Skin of body (tissue), 1 donor: ENCODE measurements at regions not wholly inside any gene's neighbourhood (a gene's known extent, or its start where the extent isn't known, plus 50 kb on each side); places are given as distances from the start of the nearest gene placed in this dataset.
A peak's percentile ranks its signal among the peaks of the same experiment; 100 is the strongest.

Source experiments
- DNase-seq: peaks from one replicate; lab custom pipeline; 2025; lab: John Stamatoyannopoulos, UW

DNA sequence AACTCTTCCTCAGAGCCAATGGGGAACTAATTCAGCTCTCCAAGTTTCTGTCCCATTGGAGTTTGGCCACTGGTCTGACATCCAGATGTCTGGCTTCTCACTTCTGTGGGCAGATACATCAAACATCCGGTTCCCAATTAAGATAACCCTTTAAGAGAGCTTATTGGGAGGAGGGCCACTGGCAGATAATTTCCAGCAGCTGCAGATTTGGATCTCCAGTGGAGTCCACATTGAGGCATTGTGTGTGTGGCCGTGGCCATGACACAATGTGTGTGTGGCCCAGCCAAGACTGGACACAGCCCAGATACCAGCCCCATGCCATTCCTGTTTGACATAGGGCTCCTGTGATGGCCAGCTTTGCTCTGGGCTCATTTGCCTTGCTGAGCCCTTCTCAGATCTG lies 110.5 kb upstream of the MAP1B start:
- DNase-seq: no peak

DNA sequence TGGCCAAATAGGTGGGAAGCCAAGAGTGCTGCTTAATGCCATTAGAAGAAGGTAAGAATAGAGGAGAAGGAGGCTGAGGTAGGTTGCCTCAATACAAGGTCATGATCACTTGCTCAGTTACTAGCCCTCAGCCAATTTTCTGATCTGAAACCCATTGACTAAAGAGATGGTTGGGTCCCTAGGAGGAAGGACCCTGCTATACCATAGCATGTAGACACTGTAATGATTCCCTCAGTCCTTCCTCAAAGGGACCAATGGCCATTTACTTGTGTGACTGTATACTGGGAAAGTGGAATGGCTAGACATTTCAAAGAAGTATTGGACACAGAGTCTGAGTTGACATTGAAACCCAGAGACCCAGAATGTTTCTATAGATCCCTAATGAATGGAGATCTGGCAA lies 108.5 kb upstream of the MAP1B start:
- no peak for DNase-seq

DNA sequence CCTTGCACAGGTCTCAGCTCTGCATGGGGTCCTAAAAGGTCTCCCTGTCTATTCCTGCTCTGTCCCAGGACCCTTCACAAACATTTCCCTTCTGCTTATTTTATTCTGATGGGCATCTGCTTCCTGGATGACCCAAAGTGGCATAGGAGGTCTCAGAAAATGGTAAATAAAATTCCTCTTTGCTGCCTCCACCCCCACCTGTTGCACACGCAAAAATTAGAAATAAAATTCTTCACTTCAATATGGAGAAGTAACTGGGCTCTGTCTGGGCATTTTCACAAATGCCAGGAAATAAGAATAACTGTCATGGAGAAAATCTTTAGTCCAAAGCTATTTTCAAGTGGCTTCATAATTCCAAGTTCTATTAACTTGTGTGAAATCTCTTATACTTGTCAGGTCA lies 106.6 kb upstream of the MAP1B start:
- DNase-seq: no peak

DNA sequence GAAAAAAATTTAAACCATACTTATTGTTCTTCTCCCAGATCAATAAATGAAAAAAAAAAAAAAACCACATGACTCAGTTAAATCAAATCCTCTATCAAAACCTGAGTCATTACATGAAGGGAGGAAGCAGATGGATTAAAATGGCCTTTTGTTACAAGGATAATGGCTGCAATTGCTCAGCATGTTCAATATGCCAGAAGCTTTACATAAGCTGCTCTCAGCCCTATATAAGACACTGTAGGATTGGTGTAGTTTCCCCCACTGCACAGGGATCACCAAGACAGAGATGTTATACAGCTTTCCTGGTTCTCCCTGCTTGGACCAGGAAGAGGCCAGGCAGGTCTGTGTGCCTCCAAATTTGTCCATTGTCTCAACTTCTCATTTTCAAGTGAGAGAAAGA lies 101.6 kb upstream of the MAP1B start:
- no peak for DNase-seq

DNA sequence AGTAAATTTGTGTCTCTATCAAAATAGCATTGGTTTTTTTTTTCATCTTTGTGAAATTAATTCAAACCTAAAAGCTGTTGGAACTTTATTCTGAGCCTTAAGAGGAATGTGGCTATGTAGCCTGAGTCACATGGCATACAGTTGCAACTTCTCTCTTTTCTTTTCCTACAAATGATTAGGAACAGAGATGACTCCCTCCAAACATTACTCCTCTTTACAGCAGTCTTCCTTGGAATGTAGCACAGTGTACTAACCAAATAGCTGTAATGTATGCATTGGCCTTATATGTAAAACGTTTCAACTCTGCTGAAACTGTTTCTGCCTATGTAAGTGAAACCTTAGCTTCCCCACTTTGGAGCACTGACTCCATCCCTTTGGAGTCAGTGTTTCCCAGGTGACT lies 100.9 kb upstream of the MAP1B start:
- no peak for DNase-seq

DNA sequence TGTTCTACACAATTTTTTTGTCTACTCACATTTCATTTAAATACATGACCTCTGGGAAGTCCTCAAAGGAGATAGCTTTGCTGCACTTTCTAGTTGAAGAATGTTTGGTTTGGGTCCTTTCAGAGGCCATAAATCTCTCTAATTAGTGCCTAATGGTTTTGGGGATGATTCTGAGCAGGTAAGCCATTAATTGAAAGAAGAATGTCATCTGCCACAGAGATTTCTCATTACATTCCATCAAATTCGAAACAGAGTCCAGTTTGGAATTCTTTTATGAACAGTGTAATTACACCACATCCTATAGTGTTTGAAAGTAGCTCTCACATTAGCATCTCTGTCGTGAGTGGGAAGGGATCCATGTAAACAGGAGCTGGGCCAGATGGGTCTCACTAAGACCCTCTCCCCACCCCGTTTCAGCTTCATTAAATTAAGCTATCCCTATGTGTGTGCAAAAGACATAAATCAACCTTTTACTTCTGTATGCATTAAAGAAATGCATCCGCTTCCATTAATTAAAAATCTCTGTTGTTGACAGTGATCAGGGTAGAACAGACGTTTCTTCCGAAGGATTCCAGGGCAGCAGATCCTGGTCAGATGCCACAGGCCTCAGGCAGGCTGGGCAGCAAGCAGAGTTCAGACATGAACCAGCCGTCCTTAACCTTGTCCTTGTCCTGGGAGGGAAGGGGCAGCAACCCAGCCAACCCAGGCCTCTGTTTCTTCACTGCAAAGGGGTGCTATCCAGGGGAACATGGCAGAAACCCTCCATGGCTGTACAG lies 99.8 kb upstream of the MAP1B start:
- DNase-seq: no peak

DNA sequence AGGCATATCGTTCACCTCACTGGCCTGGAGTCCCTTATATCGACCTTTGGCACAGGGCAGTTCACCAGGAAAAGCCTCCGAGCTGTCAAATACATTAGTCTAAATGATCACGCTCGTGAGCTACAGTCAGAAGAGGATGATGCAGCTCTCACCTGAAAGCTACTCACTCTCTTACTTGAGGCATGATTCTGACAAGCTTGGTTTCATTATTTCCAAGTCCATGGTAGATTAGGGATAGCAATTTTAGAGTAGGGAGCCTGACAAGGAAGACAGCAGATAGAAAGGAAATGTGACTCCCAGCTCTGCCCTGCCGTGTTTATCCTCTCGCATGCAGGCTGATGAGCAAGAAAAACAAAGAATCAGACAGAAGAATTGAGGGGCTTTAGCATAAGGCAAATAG lies 98.0 kb upstream of the MAP1B start:
- DNase-seq: no peak

DNA sequence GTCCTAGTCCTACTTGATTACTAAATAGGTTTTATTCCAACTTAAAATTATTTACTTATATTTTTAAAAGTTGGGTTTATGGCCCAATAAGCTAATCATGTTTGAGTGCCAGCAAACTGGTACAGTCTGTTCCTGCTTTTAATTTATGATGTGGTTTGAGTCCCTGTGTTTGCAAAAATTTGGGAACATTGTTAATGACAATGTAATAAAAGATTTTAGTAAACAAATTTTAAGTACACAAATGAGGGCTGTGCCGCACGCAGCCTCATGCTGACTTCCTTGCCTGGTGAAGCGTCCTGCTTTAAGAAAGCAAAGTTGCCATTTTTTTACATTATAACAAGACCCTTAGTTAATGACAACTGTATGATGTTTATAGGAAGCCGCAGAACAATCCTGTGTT lies 96.8 kb upstream of the MAP1B start:
- DNase-seq: no peak

DNA sequence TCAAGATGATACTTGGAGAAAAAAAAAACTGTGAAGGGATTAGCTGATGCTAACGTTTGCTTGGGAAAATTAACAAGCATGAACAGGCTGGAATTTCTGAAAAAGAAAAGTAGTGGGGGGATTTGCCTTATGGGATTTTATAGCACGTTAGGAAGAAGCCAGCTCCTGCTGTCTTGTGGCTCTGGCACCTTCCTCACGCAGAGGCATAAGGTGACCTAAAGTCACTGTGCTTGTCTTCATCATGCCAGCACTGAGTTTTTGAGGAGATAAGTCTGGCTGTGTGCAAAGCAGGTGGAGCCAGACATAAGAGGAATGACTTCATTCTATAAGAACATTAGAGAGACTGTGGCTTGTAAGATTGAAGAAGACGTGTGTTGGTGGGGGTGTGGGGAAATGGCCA lies 94.4 kb upstream of the MAP1B start:
- no peak for DNase-seq

DNA sequence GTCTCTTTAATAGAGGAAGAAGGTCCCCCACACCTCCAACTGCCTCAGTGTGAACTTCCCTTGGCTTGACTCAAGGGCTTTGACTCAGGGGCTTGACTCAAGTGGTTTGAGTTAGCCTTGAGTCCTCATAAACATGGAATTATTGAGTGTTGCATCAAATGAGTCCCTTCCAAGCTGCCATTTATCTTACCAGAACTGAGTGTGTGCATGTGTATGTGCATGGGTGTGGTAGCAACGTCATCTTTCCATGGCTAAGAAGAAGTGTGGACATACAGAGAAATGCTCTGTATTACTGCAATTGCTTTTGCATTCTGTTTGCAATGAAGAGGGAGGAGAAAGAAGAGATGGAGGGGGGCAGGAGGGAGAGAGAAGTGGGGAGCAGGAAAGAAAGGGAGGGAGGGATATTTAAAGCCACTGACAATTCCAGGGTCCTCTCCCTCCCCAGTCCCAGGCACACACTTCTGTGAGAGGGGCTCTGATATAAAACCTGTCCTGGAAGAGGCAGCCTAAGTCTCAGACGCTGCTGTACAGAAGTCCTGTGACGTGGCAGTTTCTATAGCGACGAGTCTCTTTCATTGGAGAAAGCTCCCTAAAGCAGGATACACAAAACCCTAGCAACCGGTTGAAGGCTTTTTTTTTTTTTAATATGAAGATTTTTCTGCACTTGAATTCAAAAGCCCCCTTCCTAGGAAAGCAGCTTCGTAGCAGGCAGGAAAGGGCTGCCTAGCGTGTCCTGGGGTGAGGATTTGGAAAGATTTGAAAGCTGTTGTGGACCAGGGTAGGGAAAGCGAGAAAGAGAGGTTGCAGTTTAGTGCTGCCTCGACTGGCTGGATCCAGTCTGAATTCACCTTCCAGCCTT lies 93.3 kb upstream of the MAP1B start:
- DNase-seq: peak; percentile 72

DNA sequence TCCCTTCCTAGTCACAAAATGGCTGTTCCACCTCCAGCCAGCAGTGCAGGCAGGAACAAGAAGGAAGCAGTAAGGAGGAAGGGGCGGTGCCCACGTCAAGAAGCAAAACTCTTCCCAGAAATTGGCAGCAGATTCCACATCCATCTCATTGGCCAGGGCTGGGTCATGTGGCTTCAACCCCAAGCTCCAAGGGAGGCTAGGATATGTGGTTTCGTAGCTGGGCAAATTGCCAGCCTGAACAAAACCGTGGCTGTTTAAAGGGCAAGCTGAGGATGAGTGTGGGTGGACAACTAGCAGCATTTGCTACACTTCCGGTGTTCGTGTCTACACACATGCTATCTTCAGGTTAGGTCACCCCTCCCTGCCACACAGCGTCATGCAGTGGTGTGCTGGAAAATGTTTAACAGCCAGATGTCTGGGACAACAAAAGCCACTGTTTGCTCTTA lies 92.1 kb upstream of the MAP1B start:
- DNase-seq: no peak

DNA sequence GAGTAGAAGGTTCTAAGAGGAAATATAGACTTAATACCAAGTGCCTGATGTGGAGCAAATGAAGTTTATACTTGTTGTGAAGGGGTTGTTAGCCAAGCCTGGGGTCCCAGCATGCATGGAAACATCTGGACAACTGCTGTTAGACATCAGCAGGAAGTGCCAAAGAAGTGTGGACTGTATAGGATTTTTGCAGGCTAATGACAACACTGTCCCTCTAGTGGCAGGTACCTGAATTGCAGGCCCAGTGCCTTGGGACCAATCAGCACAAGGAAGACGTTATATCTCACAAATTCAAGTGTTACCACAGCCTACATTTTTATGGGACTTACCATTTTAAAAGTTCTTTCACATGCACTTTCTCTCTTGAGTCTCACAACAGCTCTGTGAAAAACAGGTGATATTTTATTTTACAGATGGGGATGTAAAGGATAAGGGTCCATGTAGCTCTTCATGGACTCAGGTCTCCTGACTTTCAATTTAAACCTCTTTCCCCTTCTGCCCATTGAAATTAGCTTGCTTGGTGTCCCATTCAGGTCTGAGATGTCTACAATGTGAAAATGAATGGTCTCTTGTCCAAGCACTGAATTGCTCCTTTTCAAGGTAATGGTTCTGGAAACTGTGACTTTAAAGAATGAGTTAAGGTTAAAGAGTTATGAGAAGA lies 89.0 kb upstream of the MAP1B start:
- peak; percentile 80 for DNase-seq

DNA sequence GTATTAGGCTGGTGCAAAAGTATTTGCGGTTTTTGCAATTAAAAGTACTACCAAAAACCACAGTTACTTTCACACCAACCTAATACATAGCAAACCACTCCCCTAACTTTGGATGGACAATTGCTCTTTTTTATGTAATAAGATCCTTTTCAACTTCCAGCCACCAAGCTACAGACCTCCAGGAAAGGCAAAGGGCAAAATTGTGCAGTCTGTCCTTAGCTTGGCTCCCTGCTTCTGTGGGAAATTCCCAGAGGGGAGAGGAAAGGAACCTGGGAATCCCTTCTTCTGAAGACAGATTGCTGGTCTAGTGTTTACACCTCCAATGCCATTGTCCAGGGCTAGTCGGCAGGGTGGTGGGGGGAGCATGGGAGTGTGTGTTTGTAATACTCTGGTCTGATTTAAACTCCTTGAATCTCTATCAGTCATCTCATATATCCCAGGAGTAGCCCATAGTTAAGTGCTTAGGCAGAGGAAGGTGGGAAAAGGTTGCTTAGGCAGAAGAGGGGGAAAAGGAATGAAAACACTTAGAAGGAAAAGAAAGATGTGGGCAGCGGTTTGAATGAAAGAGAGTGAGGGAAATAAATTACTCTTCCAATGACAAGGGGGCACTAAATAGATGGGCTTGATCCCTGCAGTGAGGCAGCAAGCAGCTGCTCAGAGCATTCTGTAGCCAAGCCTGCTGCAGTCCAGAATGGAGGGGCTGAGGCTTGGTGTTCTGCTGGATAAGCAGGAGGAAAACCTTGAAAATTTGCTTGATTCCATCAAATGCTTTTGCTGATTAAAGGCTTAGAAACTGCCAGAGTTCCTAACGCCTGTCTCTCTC lies 86.9 kb upstream of the MAP1B start:
- no peak for DNase-seq

DNA sequence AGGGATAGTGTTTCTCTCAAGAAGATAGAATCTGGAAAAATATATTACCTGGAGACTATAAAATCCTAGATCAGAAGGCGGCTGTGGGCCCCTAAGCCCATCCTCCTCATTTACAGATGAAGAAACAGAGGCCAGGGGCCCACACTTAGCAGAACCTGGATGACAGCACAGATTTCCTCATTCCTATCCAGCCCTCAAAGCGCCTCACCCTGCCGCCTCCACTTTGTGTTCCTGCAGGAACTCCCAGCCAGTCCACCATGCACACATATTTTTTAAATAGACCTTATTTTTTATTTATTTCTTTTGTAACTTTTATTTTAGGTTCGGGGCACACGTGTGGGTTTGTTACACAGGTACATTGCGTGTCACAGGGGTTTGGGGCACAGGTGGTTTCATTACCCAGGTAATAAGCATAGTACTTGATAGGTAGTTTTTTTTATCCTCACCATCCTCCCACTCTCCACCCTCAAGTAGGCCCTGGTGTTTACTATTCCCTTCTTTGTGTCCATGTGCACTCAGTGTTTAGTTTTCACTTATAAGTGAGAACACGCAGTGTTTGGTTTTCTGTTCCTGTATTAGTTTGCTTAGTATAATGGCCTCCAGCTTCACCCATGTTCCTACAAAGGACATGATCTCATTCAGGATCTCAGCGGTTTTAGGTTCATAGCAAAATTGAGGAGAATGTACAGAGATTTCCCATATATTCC lies 85.5 kb upstream of the MAP1B start:
- DNase-seq: no peak

DNA sequence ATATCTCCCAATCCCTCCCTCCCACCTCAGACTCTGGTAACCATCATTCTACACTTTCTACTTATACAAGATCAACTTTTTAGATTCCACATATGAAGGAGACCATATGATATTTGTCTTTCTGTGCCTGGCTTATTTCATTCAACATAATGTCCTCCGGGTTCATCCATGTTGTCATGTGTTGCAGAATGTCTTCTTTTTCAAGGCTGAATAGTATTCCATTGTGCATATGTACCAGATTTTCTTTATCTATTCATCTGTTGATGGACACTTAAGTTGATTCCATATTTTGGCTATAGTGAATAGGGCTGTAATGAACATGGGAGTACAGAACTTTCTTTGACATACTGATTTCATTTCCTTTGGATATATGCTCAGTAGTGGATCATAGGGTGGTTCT lies 78.9 kb upstream of the MAP1B start:
- DNase-seq: no peak

DNA sequence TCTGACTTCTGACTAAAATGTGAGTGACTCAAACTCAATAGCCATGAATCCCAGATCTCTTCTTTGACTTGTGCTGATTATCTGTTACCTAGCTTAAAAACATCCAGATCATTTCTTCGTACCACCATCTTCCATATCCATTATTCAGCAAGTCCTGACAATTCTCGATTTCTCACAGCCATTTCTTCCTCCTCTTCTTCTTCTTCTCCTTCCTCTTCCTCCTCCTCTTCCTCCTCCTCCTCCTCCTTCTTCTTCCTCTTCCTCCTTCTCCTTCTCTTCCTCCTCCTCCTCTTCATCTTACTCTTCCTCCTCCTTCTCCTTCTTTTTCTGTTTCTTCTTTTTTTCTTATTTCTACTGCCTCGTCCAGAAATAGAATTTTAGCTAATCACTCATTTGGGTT lies 77.0 kb upstream of the MAP1B start:
- DNase-seq: no peak

DNA sequence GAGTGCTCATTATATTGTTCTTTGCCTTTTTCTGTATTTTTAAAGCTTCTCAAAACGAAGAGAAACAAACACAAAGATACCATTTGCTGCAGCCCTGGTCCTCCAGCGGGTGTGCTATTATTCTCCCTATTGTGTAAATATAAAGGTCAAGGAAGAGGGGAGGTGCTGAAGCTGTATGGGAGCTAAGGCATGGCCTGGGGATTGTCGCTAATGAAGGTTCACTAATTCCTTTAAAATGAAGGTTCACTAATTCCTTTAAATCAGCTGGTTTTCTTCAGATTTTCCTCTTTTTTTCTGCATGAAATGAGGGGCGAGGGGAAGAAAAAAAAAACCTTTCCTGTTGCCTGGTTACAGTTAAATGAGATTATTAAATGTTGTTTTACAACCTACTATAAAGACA lies 74.5 kb upstream of the MAP1B start:
- no peak for DNase-seq

DNA sequence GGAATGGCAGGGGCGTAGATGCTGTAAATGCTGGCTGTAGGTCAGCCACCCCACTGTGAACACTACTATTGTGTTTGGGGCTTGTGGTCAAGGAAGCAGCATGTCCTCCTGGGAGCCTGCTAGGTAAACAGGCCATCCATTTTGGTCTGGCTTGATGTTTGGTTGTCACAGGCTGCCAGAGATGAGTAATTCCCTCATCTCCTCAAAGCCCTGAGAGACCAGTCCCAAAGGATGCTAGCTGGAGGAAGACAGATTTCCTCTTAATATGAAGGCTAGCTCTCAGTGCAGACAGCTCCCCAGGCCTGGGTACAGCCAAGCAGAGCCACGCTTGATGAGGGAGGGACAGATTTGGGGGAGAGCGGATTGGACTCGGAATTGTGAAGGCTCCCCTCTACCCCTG lies 72.5 kb upstream of the MAP1B start:
- DNase-seq: no peak

DNA sequence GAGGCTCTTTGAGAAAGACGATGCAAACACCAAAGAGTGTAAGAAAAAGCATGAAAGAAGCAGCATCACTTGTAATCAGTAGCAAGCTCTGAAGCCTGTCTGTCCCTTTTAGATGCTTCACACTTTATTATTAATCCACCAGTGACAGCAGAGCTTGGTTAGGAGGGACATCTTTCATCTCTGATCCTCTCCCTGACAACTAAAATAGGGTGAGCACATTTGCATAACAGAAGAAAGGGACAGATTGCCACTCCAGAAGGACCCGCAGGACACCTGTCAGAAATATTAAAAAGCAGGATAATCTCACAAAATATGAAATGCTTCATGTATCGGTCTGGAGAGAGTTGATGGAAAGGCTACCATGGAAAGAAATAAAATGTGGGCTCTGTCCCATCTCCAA lies 71.4 kb upstream of the MAP1B start:
- DNase-seq: no peak

DNA sequence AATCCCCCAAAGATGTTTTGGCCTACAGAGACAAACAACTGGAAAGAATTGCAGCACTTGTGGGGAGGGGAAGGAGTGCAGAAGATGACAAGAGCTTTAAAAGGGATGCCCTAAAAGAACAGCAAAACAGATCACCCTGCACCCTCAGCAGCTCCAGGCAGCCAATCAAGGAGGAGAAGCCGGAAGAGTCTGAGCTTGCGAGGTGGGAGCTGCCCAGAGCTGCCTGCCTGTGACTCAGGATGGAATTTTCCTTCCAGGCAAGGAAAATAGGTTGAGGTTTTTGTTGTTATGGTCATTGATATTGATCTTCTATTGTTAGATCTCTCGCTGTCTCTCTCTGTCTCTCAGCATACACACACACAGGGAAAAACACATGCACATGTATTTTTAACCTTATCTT lies 70.3 kb upstream of the MAP1B start:
- DNase-seq: no peak

DNA sequence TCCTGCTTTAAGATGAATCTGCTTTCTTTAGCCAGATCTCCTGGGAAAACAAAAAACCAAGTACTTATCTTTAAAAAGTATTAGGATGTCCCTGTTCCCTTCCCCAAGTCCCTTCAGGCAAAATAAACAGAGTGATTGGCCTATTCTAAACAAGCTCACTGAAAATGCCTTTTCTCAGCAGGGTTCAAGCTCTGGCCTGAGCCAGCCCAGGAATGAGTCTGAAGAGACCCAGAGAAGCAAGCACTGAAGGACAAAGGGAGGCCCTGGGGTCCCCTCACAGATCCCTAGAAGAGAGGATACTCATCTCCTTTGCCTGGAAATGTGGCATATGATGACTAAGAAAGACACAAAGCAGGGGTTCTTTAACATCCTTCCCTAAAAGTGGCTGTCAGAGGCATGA lies 66.8 kb upstream of the MAP1B start:
- no peak for DNase-seq
